ENCODE measurements at regions not wholly inside any gene's neighbourhood (a gene's known extent, or its start where the extent isn't known, plus 50 kb on each side); places are given as distances from the start of the nearest gene placed in this dataset.

DNA sequence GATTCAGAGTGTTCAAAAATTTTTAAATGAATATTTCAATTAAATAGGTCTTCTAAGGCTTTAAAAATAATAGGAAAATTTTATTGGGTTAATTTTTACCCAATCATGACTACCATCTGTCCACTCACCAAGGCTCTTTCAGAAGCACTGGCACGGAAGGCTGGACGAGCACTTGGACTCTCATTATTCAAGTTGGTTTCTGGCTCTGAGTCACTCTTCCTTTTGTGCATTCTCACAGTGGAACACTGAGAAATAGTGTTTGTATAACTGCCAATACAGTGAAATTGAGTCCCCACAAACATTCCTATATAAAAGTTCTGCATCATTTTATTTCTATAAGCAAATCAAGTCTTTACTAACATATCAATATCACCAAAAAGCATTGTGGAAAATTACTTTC lies 1149.0 kb downstream of the EFNA5 start:
- no peaks in the 10 kb centered on the region for H3K4me1 Mint-ChIP-seq (ENCODE audit: unreplicated experiment)
- no peak overlapping the region for H3K27ac Mint-ChIP-seq (ENCODE audit: unreplicated experiment)
- no peaks in the 10 kb centered on the region for H3K9me3 Mint-ChIP-seq (ENCODE audit: unreplicated experiment)
- DNase-seq (ENCODE audit: low spot score) = no peak
- no peaks in the 10 kb centered on the region for H3K36me3 Mint-ChIP-seq (ENCODE audit: low read depth, unreplicated experiment)
- H3K4me3 Mint-ChIP-seq (ENCODE audit: unreplicated experiment) = no peak overlapping the region
- TF ChIP-seq CTCF (IDR thresholded peaks at IDR 0.05; ENCODE audit: unreplicated experiment) = no peak
- no peaks in the 10 kb centered on the region for H3K27me3 Mint-ChIP-seq (ENCODE audit: unreplicated experiment)

GRCh38 chr5:106510321-106510720 lies 1160.4 kb downstream of the EFNA5 start:
- no peaks in the 10 kb centered on the region for H3K9me3 Mint-ChIP-seq (ENCODE audit: unreplicated experiment)
- H3K36me3 Mint-ChIP-seq (ENCODE audit: low read depth, unreplicated experiment) = no peaks in the 10 kb centered on the region
- H3K27ac Mint-ChIP-seq (ENCODE audit: unreplicated experiment) = no peak overlapping the region
- H3K27me3 Mint-ChIP-seq (ENCODE audit: unreplicated experiment) = no peaks in the 10 kb centered on the region
- no peak overlapping the region for H3K4me3 Mint-ChIP-seq (ENCODE audit: unreplicated experiment)
- no peak for TF ChIP-seq CTCF (IDR thresholded peaks at IDR 0.05; ENCODE audit: unreplicated experiment)
- no peaks in the 10 kb centered on the region for H3K4me1 Mint-ChIP-seq (ENCODE audit: unreplicated experiment)
- DNase-seq (ENCODE audit: low spot score) = no peak

DNA sequence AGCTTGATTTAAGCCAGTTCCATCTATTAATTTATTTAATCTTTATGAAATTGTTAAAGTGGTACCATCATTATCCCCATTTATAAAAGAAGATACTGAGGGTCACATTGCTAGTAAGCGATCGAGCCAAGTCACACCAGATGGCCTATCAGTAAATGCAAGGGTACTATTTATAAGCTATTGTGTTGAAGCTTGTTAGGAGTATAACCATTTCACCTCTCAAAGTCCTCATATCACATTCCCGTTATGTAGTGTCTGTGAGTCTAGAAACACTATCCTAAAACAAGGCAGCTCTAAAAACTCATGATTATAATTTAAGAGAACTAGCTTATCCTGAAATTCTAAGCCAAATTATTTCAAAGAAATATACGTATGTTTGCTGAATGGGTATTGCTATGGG lies 1161.8 kb downstream of the EFNA5 start:
- Mint-ChIP-seq H3K27ac (ENCODE audit: unreplicated experiment) (no peak overlapping the region), H3K27me3 (ENCODE audit: unreplicated experiment) (no peaks in the 10 kb centered on the region), H3K4me1 (ENCODE audit: unreplicated experiment) (no peaks in the 10 kb centered on the region), H3K4me3 (ENCODE audit: unreplicated experiment) (no peak overlapping the region), H3K9me3 (ENCODE audit: unreplicated experiment) (no peaks in the 10 kb centered on the region), H3K36me3 (ENCODE audit: low read depth, unreplicated experiment) (no peaks in the 10 kb centered on the region)
- TF ChIP-seq CTCF (IDR thresholded peaks at IDR 0.05; ENCODE audit: unreplicated experiment) = no peak
- no peak for DNase-seq (ENCODE audit: low spot score)

- Mint-ChIP-seq H3K4me1 (ENCODE audit: unreplicated experiment) (no peaks in the 10 kb centered on the region), H3K27me3 (ENCODE audit: unreplicated experiment) (peaks cover 3% of the 10 kb centered on the region), H3K4me3 (ENCODE audit: unreplicated experiment) (no peak overlapping the region), H3K9me3 (ENCODE audit: unreplicated experiment) (no peaks in the 10 kb centered on the region), H3K36me3 (ENCODE audit: low read depth, unreplicated experiment) (no peaks in the 10 kb centered on the region), H3K27ac (ENCODE audit: unreplicated experiment) (no peak overlapping the region)
- no peak for DNase-seq (ENCODE audit: low spot score)
- TF ChIP-seq CTCF (IDR thresholded peaks at IDR 0.05; ENCODE audit: unreplicated experiment) = no peak
These were observed 1176.8 kb downstream of the EFNA5 start for GRCh38 chr5:106493910-106494309.

DNA sequence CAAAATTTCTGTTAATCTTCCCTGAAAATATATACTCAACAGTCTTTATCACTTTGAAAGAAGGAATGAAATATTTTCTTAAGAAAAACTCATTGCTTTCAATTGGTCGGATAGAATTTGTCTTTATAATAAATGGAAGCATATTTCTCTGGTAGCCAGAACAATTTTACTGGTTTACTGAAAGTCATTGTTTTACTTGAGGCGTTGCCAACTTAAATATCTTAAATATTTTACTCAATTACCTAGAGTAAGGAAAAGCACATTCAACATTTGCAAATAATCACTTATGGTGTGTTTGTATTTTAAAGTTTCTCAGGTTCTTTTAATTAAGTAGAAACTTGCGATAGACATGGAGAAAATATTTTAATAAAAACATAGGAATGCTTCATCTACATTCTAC lies 1181.7 kb downstream of the EFNA5 start:
- no peak overlapping the region for H3K27ac Mint-ChIP-seq (ENCODE audit: unreplicated experiment)
- no peak for TF ChIP-seq CTCF (IDR thresholded peaks at IDR 0.05; ENCODE audit: unreplicated experiment)
- H3K36me3 Mint-ChIP-seq (ENCODE audit: low read depth, unreplicated experiment) = no peaks in the 10 kb centered on the region
- no peak overlapping the region for H3K4me3 Mint-ChIP-seq (ENCODE audit: unreplicated experiment)
- no peak for DNase-seq (ENCODE audit: low spot score)
- peaks cover 2% of the 10 kb centered on the region for H3K4me1 Mint-ChIP-seq (ENCODE audit: unreplicated experiment)
- no peaks in the 10 kb centered on the region for H3K9me3 Mint-ChIP-seq (ENCODE audit: unreplicated experiment)
- H3K27me3 Mint-ChIP-seq (ENCODE audit: unreplicated experiment) = no peaks in the 10 kb centered on the region

Measured in endothelial cell (in vitro differentiated cells).